Memory B cell (primary cell): ENCODE measurements at regions not wholly inside any gene's neighbourhood (a gene's known extent, or its start where the extent isn't known, plus 50 kb on each side); places are given as distances from the start of the nearest gene placed in this dataset.
A peak's percentile ranks its signal among the peaks of the same experiment; 100 is the strongest.

Source experiments
- ATAC-seq: fragments of 150-1000 bp; cut with Tn5 transposase; 2 replicates; pipeline ENCODE4 v1.10.0; 2021; ENCODE audit warnings: low read depth, mild to moderate bottlenecking, moderate library complexity
- DNase-seq, 2 donors: peaks; one replicate each; pipeline ENCODE4 v3.0.0; 2022; ENCODE audit warnings: low spot score in 2 of 2
- H3K27ac Mint-ChIP-seq: one replicate; pipeline ENCODE4 v1.8.0; 2022; ENCODE audit warnings: mild to moderate bottlenecking, moderate library complexity, mixed read lengths
- H3K27me3 Mint-ChIP-seq: one replicate; pipeline ENCODE4 v1.8.0; 2022; ENCODE audit warnings: mixed read lengths
- H3K36me3 Mint-ChIP-seq: one replicate; pipeline ENCODE4 v1.8.0; 2022; ENCODE audit warnings: mild to moderate bottlenecking, mixed read lengths
- H3K4me1 Mint-ChIP-seq: one replicate; pipeline ENCODE4 v1.8.0; 2022; ENCODE audit warnings: mixed read lengths
- H3K4me3 Mint-ChIP-seq: one replicate; pipeline ENCODE4 v1.8.0; 2022; ENCODE audit warnings: mild to moderate bottlenecking, moderate library complexity, mixed read lengths
- H3K9me3 Mint-ChIP-seq: one replicate; pipeline ENCODE4 v1.8.0; 2022; ENCODE audit warnings: mixed read lengths

DNA sequence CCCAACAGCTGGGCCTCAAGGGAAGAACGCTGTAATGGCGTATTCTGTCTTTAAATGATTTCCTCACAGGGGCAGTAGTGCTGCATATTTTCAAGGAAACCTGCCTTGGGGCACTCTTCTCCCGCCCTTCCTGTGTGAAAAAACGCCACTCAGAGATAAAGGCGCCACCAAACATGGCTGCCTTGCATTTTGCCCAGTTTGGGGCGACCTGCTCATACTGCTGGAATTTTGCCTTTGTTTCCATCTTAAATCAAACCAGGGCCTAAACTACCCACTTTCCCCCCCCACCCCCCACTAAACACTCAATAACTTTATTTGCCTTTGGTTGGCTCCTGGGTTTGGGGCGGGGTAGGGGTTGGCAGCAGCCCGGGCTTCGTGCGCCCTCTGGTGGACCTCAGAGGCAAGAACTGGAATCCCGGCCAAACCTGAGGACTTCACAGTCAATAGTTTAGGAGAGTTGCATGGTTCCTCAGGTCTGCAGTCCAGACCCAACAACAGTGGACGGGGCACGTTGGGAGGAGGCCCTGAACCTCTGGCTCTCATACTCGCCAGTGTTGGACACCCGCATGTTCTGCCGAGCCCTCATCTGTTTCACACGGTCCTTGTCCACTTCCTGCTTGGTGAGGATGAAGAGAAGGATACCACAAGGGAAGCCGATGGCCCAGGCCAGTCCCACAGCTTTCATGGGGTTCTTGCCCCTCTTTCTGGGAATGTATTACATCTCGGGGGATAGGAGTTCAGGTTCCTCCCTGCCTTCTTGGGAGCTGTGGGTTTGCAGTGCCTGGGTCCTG is 220.1 kb upstream of the STK26 start:
- no peaks in the 10 kb centered on the region for H3K36me3 Mint-ChIP-seq
- ATAC-seq (peak; percentile 56), DNase-seq (peak in 1 of 2 donors; percentile 71)
- H3K4me1 Mint-ChIP-seq: no peaks in the 10 kb centered on the region
- H3K4me3 Mint-ChIP-seq: no peak overlapping the region
- peaks cover 1% of the 10 kb centered on the region for H3K27me3 Mint-ChIP-seq
- no peak overlapping the region for H3K27ac Mint-ChIP-seq
- no peaks in the 10 kb centered on the region for H3K9me3 Mint-ChIP-seq

DNA sequence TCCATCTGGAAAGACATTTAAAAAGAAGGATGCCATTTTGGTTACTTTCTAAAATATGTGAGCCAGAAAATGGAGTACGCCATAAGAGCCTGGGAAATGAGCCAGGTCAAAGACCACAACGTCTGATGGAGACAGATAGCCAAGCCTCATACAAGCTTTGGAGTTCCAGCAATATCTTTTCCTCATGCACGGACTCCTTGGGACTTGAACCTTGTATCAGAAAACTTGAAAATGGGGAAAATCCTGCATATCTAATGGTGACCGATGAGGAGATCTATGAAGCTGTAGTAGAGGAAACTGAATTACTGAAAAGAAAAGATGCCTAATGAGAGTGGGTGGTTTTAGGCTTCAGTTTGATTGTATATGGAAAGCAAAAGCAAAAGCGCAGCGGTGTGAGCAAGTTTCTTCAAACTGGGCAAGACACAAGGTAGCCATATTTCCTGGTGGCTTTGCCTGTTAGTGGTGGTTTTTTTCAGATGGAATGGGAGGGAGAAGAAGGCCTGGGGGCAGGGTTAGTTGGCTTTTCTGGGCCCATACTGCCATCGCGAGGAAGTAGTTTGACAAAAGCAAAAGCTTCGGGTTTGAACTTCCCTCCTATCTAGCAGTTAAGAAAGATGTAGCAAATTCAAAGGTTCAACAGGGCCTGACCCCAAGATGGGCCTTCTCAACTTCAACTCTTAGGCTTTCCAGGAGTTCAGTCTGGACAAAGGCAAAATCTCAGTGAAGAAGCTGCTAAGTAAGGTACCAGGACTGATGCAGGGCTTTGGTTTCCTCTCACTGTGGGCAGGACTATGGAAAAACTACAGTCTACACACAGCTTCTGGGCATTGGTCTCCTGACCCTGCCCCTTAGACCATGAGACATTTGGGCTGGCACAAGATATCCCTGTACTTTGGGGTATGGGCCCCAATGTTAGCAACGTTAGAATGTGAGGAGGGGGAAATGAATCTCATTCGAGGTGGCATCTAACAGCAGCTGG is 210.0 kb upstream of the STK26 start:
- DNase-seq (peak; percentile 69 to 88), ATAC-seq (peak; percentile 83)
- no peaks in the 10 kb centered on the region for H3K27me3 Mint-ChIP-seq
- H3K9me3 Mint-ChIP-seq: no peaks in the 10 kb centered on the region
- peaks cover 10% of the 10 kb centered on the region for H3K4me1 Mint-ChIP-seq
- H3K27ac Mint-ChIP-seq: peak overlapping the region; percentile 87
- H3K4me3 Mint-ChIP-seq: peak overlapping the region; percentile 76
- peaks cover 2% of the 10 kb centered on the region for H3K36me3 Mint-ChIP-seq

DNA sequence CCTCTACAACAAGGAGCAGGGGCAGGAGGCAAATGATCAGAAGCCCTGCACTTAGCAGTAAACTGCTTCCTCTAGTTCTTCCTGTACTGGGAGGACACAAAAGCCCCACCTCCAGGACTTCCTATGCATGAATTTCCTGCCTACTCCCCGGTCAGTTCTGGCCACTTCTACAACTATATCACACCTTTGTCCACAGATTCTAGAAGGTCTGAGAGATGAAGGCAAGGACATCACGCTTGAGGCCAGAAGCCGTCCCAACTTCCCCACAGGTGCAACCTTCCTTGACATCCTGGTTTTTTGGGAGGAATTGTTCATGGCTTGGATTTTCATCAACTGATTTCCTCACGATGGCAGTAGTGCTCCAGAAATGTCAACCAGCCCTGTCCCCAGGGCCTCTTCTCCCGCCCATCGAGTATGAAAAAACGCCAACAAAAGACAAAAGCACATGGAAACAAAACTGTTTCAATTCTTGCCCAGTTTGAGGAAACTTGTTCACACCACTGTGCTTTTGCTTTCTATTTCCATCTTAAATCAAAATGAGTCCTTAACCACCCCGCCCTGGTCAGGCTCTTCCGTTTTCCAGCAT is 206.5 kb upstream of the STK26 start:
- DNase-seq (peak; percentile 78 to 89), ATAC-seq (peak; percentile 73)
- H3K36me3 Mint-ChIP-seq: peaks cover 2% of the 10 kb centered on the region
- no peaks in the 10 kb centered on the region for H3K9me3 Mint-ChIP-seq
- H3K4me1 Mint-ChIP-seq: peaks cover 13% of the 10 kb centered on the region
- no peaks in the 10 kb centered on the region for H3K27me3 Mint-ChIP-seq
- peak overlapping the region; percentile 92 for H3K27ac Mint-ChIP-seq
- peak overlapping the region; percentile 84 for H3K4me3 Mint-ChIP-seq

DNA sequence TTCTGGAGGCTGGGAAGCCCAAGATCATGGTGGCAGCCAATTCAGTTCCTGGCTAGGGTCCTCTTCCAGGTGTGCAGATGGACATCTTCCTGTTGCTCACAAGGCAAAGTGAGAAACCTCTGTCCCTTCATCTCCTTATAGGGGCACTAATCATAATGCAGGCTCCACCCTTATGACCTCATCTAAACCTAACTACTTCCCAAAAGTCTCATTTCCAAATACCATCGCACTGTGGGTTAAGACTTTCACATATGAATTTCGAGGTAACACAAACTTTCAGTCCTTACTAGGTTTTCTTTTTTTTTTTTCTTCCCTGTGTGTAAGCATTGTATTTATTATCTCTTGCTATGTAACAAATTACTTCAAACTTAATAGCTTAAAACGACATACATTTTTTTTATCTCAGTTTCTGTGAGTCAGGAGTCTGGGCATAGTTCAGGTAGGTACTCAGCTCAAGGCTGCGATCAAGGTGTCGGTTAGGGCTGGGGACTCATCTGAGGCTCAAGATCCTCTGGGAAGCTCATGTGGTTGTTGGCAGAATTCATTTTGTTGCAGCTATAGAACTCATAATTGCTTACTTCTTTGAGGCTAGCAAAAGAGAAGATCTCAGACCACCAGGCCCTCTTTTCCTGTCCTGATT is 204.7 kb upstream of the STK26 start:
- peaks cover 2% of the 10 kb centered on the region for H3K36me3 Mint-ChIP-seq
- peaks cover 16% of the 10 kb centered on the region for H3K4me1 Mint-ChIP-seq
- DNase-seq (no peak), ATAC-seq (no peak)
- H3K27me3 Mint-ChIP-seq: no peaks in the 10 kb centered on the region
- H3K4me3 Mint-ChIP-seq: no peak overlapping the region
- H3K9me3 Mint-ChIP-seq: no peaks in the 10 kb centered on the region
- H3K27ac Mint-ChIP-seq: no peak overlapping the region

DNA sequence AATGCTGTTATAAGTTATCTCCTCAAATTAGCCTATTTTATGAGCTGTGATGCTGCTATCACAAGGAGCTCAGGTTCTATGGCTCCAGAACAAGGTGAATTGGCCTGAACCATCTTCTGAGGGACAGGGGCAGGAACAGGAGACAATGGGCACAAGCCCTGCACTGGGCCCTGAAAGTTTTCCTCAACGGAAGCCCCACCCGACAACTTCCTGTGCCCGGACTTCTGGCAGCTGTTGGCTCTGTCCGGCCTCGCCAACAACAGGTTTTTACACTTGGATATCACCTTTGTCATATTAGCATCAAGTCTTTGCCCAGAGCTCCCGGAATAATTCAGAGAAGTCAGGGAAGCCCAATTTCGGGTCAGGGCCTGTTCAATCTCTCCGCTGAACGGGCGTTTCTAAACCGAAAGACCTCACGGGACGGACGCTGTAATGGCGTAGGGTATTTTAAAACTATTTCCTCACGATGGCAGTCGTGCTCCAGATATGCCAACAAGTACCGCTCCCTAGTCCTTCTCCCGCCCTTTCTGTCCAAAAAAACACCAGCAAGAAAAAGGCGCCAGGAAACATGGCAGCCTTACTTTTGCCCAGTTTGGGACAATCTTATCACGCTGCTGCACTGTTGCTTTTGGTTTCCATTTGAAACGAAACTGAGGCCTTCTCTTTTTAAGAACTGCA is 201.0 kb upstream of the STK26 start:
- Mint-ChIP-seq H3K36me3 (no peaks in the 10 kb centered on the region), H3K27me3 (no peaks in the 10 kb centered on the region), H3K27ac (peak overlapping the region; percentile 20), H3K9me3 (no peaks in the 10 kb centered on the region), H3K4me1 (peaks cover 9% of the 10 kb centered on the region), H3K4me3 (no peak overlapping the region)
- peak in 1 of 2 donors; percentile 81 for DNase-seq
- ATAC-seq: peak; percentile 34

DNA sequence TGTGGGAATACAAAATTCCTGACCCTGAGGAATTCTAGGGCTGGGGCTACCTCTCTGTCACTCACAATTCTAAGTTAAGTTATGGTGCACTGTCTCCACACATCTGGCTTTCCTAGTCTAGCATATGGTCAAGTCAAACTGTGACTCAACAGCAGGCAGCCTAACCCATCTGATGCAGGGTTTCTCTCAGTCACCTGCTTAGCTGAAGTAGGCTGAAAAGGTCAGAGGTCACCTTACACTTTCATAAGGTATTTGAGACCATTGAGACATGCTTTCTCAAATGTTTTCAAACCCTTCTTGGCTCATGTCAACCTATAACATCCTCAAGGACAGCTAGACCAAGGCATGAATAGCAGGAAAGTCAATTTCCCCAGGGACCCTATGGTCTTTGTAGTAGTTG is 196.5 kb upstream of the STK26 start:
- H3K36me3 Mint-ChIP-seq: no peaks in the 10 kb centered on the region
- ATAC-seq: no peak
- no peak overlapping the region for H3K27ac Mint-ChIP-seq
- peaks cover 8% of the 10 kb centered on the region for H3K4me1 Mint-ChIP-seq
- no peak overlapping the region for H3K4me3 Mint-ChIP-seq
- no peaks in the 10 kb centered on the region for H3K27me3 Mint-ChIP-seq
- H3K9me3 Mint-ChIP-seq: no peaks in the 10 kb centered on the region
- DNase-seq: no peak

DNA sequence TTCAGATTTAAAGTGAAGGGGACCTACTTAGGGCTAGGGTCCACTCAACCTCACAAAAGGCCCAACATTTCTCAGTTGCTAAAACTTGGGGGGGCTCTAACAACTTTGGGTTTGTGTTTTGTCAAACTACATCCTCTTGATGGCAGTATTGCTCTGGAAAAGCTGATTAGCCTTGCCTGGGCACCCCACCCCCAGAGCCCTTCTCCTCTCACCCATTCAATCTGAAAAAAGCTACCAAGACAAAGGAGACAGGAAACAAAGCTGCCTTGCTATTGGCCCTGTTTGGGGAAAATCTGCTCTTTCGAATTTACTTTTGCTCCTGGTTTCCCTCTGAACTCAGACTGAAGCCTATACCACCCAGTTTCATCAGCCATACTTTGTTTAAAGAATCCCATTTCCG is 195.2 kb upstream of the STK26 start:
- H3K27me3 Mint-ChIP-seq: no peaks in the 10 kb centered on the region
- DNase-seq: no peak
- H3K4me3 Mint-ChIP-seq: peak overlapping the region; percentile 9
- ATAC-seq: peak; percentile 56
- H3K4me1 Mint-ChIP-seq: peaks cover 5% of the 10 kb centered on the region
- H3K27ac Mint-ChIP-seq: no peak overlapping the region
- no peaks in the 10 kb centered on the region for H3K9me3 Mint-ChIP-seq
- H3K36me3 Mint-ChIP-seq: no peaks in the 10 kb centered on the region

DNA sequence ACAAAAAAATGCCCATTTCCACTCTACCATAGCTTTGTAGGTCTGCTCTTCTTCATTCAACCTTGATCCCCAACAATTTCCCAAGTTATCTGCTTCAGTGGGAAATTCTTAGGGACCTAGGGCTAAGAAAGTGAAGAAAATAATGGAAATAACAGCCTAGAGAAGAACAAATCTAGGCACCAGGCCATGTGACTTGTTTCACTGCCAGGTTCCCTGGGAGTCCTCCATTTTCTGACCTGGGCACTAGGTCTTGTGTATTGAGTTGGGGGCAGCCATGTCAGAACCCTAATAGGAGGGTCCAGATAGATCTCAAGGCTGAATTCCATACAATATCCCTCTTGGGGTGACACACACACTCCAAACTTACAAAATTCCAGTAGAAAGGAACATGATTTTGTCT is 194.6 kb upstream of the STK26 start:
- H3K4me1 Mint-ChIP-seq: peaks cover 5% of the 10 kb centered on the region
- H3K36me3 Mint-ChIP-seq: no peaks in the 10 kb centered on the region
- no peak overlapping the region for H3K4me3 Mint-ChIP-seq
- H3K9me3 Mint-ChIP-seq: no peaks in the 10 kb centered on the region
- H3K27me3 Mint-ChIP-seq: no peaks in the 10 kb centered on the region
- H3K27ac Mint-ChIP-seq: no peak overlapping the region
- ATAC-seq (no peak), DNase-seq (no peak)

DNA sequence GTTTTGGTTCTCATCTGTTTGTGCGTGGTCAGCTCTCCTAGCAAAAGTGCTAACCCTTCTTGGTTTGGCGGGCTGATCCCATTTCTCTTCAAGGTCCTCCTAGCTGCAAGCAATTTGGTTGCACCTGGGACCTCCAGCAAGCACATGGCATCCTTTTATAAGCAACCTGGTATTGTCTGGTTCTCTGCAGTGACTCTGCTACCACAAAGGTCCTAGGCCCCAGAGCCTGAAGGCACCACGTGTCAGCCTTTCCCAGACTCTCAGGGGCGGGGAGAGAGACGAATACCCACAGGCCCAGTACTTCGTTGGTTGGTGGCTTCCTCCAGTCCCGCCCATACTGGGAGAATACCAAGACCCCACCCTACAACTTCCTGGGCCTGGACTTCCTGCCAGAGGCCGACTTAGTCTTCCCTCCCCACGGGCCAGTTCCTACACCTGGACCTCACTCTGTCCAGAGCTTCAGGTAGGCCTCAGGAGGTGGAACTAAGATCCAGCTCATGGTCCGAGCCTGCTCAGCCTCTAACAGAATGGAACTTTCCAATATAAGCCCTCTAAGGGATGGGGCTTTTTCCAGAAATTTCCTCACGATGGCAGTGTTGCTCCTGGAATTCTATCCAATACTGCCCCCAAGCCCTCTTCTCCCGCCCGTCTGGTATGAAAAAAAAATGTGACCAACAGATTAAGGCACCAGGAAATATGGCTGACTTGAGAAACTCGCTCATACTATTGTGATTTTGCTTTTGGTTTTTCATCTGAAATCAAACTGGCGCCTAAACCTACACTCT is 192.5 kb upstream of the STK26 start:
- DNase-seq (peak; percentile 32 to 52), ATAC-seq (peak; percentile 59)
- Mint-ChIP-seq H3K4me1 (peaks cover 5% of the 10 kb centered on the region), H3K9me3 (no peaks in the 10 kb centered on the region), H3K27ac (peak overlapping the region; percentile 69), H3K36me3 (no peaks in the 10 kb centered on the region), H3K27me3 (no peaks in the 10 kb centered on the region), H3K4me3 (peak overlapping the region; percentile 47)

DNA sequence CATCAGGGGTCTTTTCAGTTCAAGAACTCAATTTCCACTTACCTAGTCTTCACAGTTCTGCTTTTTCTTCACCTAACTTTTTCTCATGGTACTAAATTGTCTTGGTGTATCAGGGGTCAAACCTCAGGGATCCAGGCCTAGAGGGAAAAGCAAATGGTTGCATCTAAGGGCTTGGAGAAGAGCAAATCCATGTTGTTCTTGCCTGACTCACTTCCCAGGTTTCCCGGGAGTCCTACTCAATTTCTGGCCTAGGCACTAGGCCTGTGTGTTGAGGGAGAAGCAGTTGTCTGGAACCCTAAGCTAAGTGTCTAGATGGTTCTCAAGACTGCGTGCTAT is 191.9 kb upstream of the STK26 start:
- DNase-seq: no peak
- Mint-ChIP-seq H3K9me3 (no peaks in the 10 kb centered on the region), H3K4me1 (peaks cover 5% of the 10 kb centered on the region), H3K27ac (peak overlapping the region; percentile 69), H3K36me3 (no peaks in the 10 kb centered on the region), H3K4me3 (peak overlapping the region; percentile 47), H3K27me3 (no peaks in the 10 kb centered on the region)
- no peak for ATAC-seq

DNA sequence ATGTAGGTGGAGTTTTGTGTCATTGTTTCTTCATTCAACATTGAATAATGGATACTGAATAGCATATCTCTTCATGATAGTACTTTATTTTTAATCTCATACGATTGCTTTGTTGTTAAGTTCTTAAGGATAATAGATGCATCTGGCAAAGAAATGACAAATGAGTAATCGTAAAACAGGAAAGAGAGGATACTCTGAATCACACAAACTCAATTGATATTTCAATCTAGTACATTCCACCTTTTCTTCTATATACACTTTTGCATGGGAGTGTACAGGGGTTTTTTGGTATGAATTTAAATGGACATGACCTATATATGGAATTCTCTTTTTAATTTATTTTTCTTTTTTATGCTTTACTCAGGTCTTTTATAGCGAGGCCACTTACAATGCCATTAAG is 186.9 kb upstream of the STK26 start:
- H3K27me3 Mint-ChIP-seq: no peaks in the 10 kb centered on the region
- ATAC-seq: no peak
- no peaks in the 10 kb centered on the region for H3K4me1 Mint-ChIP-seq
- no peak overlapping the region for H3K27ac Mint-ChIP-seq
- DNase-seq: no peak
- no peaks in the 10 kb centered on the region for H3K36me3 Mint-ChIP-seq
- no peak overlapping the region for H3K4me3 Mint-ChIP-seq
- H3K9me3 Mint-ChIP-seq: no peaks in the 10 kb centered on the region

DNA sequence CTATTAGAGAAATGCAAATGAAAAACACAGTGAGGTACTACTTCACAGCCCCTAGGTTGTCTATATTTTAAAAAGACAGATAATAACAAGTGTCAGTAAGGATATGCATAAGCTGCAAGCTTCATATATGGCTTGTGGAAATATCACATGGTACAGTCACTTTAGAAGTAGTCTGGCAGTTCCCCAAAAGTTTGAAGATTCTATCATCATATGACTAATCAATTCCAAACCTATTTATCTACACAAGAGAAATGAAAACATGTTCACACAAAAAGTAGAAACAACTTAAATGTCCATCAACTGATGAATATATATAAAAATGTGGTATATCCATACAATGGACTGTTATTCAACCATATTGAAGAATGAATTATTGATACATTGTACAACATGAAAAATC is 185.8 kb upstream of the STK26 start:
- no peaks in the 10 kb centered on the region for H3K27me3 Mint-ChIP-seq
- no peak overlapping the region for H3K4me3 Mint-ChIP-seq
- DNase-seq (no peak), ATAC-seq (no peak)
- no peaks in the 10 kb centered on the region for H3K9me3 Mint-ChIP-seq
- H3K4me1 Mint-ChIP-seq: no peaks in the 10 kb centered on the region
- H3K36me3 Mint-ChIP-seq: no peaks in the 10 kb centered on the region
- H3K27ac Mint-ChIP-seq: no peak overlapping the region
